Fibroblast of villous mesenchyme (primary cell): ENCODE measurements at regions not wholly inside any gene's neighbourhood (a gene's known extent, or its start where the extent isn't known, plus 50 kb on each side); places are given as distances from the start of the nearest gene placed in this dataset. TPM values are rescaled to one million over a fixed set of nuclear protein-coding genes. Genes with fewer than 3 reads are reported as not detected.

ENCODE experiments used
- DNase-seq: peaks from one replicate; pipeline ENCODE4 v3.0.0-alpha.2; 2010; ENCODE audit warnings: low read depth
- H3K4me3 ChIP-seq: 2 replicates; pipeline ENCODE4 v1.5.1; 2011; ENCODE audit warnings: low read depth, mild to moderate bottlenecking, low read length
- CTCF ChIP-seq: IDR thresholded peaks from 2 replicates; pipeline ENCODE4 v1.5.1; 2012; ENCODE audit warnings: low read depth, mild to moderate bottlenecking, low read length; ENCODE audit not compliant: insufficient read depth
- small RNA-seq: library from RNA; depleted of rRNA; stranded (forward); fragments of <200 nt; gene quantifications from one replicate; pipeline ENCODE3, GENCODE V24; 2012

- no peak for DNase-seq
- TF ChIP-seq CTCF: no peak
- no peak overlapping the region for H3K4me3 ChIP-seq
Observed at GRCh38 chr2:8630676-8631464, 51.0 kb upstream of the ID2 start.

- DNase-seq: no peak
- TF ChIP-seq CTCF: no peak
- no peak overlapping the region for H3K4me3 ChIP-seq
Observed at GRCh38 chr2:8631465-8632005, 50.3 kb upstream of the ID2 start.

Small RNAs in the stretch of these regions (small RNA-seq; reads per million reads assigned to genes)
- gene AC092580.3 (not detected), gene RNU6ATAC37P (not detected), gene SNRPEP5 (not detected)
